ENCODE measurements at regions not wholly inside any gene's neighbourhood (a gene's known extent, or its start where the extent isn't known, plus 50 kb on each side); places are given as distances from the start of the nearest gene placed in this dataset.

- Mint-ChIP-seq H3K27me3 (ENCODE audit: low read depth) (no peaks in the 10 kb centered on the region), H3K27ac (ENCODE audit: unreplicated experiment) (no peak overlapping the region), H3K36me3 (ENCODE audit: low read depth) (no peaks in the 10 kb centered on the region), H3K9me3 (peaks cover 3% of the 10 kb centered on the region), H3K4me3 (no peak overlapping the region), H3K4me1 (no peaks in the 10 kb centered on the region)
- TF ChIP-seq, protein P1, sequence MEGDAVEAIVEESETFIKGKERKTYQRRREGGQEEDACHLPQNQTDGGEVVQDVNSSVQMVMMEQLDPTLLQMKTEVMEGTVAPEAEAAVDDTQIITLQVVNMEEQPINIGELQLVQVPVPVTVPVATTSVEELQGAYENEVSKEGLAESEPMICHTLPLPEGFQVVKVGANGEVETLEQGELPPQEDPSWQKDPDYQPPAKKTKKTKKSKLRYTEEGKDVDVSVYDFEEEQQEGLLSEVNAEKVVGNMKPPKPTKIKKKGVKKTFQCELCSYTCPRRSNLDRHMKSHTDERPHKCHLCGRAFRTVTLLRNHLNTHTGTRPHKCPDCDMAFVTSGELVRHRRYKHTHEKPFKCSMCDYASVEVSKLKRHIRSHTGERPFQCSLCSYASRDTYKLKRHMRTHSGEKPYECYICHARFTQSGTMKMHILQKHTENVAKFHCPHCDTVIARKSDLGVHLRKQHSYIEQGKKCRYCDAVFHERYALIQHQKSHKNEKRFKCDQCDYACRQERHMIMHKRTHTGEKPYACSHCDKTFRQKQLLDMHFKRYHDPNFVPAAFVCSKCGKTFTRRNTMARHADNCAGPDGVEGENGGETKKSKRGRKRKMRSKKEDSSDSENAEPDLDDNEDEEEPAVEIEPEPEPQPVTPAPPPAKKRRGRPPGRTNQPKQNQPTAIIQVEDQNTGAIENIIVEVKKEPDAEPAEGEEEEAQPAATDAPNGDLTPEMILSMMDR (conservative IDR thresholded peaks at IDR 0.05): no peak
- DNase-seq (ENCODE audit: low read depth, low spot score): no peak
Measured at GRCh38 chr15:45941367-45941766, 306.5 kb downstream of the SQOR start.

- H3K4me3 Mint-ChIP-seq: no peak overlapping the region
- no peak for DNase-seq (ENCODE audit: low read depth, low spot score)
- no peaks in the 10 kb centered on the region for H3K9me3 Mint-ChIP-seq
- peaks cover 7% of the 10 kb centered on the region for H3K4me1 Mint-ChIP-seq
- H3K27ac Mint-ChIP-seq (ENCODE audit: unreplicated experiment): no peak overlapping the region
- no peaks in the 10 kb centered on the region for H3K27me3 Mint-ChIP-seq (ENCODE audit: low read depth)
- no peaks in the 10 kb centered on the region for H3K36me3 Mint-ChIP-seq (ENCODE audit: low read depth)
- TF ChIP-seq, protein P1 (conservative IDR thresholded peaks at IDR 0.05): no peak
Measured at GRCh38 chr15:45943240-45943639, 308.4 kb downstream of the SQOR start.

- TF ChIP-seq, protein P1 (conservative IDR thresholded peaks at IDR 0.05): no peak
- H3K4me3 Mint-ChIP-seq: no peak overlapping the region
- no peak for DNase-seq (ENCODE audit: low read depth, low spot score)
- no peaks in the 10 kb centered on the region for H3K9me3 Mint-ChIP-seq
- H3K36me3 Mint-ChIP-seq (ENCODE audit: low read depth): no peaks in the 10 kb centered on the region
- no peak overlapping the region for H3K27ac Mint-ChIP-seq (ENCODE audit: unreplicated experiment)
- peaks cover 16% of the 10 kb centered on the region for H3K4me1 Mint-ChIP-seq
- no peaks in the 10 kb centered on the region for H3K27me3 Mint-ChIP-seq (ENCODE audit: low read depth)
Measured at GRCh38 chr15:45946111-45946510, 311.3 kb downstream of the SQOR start.

GRCh38 chr15:45948181-45948621, 313.4 kb downstream of the SQOR start:
- Mint-ChIP-seq H3K9me3 (no peaks in the 10 kb centered on the region), H3K4me3 (no peak overlapping the region), H3K27ac (ENCODE audit: unreplicated experiment) (no peak overlapping the region)

DNA sequence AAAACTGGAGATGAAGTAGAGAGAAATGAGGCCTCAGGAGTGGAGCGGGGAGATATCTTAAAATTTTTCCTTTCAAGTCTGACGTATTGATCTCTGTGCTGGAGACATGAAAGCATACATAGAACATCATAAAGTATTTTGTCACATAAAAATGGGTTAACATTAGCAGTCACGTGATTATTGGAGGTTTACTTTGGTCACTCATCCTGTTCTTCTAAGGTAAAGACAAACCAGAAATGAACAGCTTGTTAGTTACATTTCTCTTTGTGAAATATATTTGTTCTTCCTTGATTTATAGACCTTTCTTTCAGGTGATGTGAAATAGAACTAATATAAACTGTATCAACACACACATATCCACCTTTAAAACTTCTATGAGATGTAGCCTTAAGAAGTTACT, 324.1 kb downstream of the SQOR start:
- DNase-seq (ENCODE audit: low read depth, low spot score): no peak
- H3K4me1 Mint-ChIP-seq: no peaks in the 10 kb centered on the region
- TF ChIP-seq, protein P1 (conservative IDR thresholded peaks at IDR 0.05): no peak
- H3K36me3 Mint-ChIP-seq (ENCODE audit: low read depth): peaks cover 4% of the 10 kb centered on the region
- peaks cover 12% of the 10 kb centered on the region for H3K9me3 Mint-ChIP-seq
- no peak overlapping the region for H3K27ac Mint-ChIP-seq (ENCODE audit: unreplicated experiment)
- H3K4me3 Mint-ChIP-seq: no peak overlapping the region
- H3K27me3 Mint-ChIP-seq (ENCODE audit: low read depth): no peaks in the 10 kb centered on the region

More at GRCh38 chr15:45948181-45948621, 313.4 kb downstream of the SQOR start:
- no peak for DNase-seq (ENCODE audit: low read depth, low spot score)
- no peaks in the 10 kb centered on the region for H3K36me3 Mint-ChIP-seq (ENCODE audit: low read depth)
- no peaks in the 10 kb centered on the region for H3K27me3 Mint-ChIP-seq (ENCODE audit: low read depth)
- peaks cover 16% of the 10 kb centered on the region for H3K4me1 Mint-ChIP-seq
- TF ChIP-seq, protein P1 (conservative IDR thresholded peaks at IDR 0.05): no peak

DNA sequence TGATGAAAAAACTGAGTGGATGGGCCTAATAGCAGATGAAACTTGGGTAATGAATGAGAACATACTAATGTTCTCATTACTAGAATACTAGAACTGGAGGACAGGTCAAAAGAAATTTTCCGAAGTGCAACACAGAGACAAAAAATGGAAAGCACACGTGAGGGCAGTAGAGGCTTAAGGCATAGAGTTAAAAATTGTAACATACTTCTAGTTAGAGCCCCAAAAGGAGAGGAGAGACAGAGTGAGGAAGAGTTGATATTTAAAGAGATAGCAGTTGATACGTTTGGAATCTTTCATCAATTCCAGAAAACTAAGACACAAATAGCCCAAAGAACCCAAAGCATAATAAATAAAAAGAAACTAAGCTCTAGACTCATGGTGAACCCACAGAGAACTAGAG, 327.9 kb downstream of the SQOR start:
- TF ChIP-seq, protein P1 (conservative IDR thresholded peaks at IDR 0.05): no peak
- Mint-ChIP-seq H3K27ac (ENCODE audit: unreplicated experiment) (no peak overlapping the region), H3K4me1 (no peaks in the 10 kb centered on the region), H3K9me3 (peaks cover 7% of the 10 kb centered on the region), H3K27me3 (ENCODE audit: low read depth) (peaks cover 2% of the 10 kb centered on the region), H3K4me3 (no peak overlapping the region), H3K36me3 (ENCODE audit: low read depth) (peaks cover 4% of the 10 kb centered on the region)
- no peak for DNase-seq (ENCODE audit: low read depth, low spot score)
